NCI-H2196 (cell line): ENCODE measurements at regions not wholly inside any gene's neighbourhood (a gene's known extent, or its start where the extent isn't known, plus 50 kb on each side); places are given as distances from the start of the nearest gene placed in this dataset.

ENCODE experiments used
- DNase-seq: peaks from one replicate; lab custom pipeline; 2025; ENCODE audit not compliant: unreplicated experiment; lab: John Stamatoyannopoulos, UW

- DNase-seq: no peak
Measured at GRCh38 chr2:156165742-156166141, 166.8 kb downstream of the NR4A2 start.

GRCh38 chr2:156164091-156164720, 168.3 kb downstream of the NR4A2 start:
- DNase-seq: no peak

GRCh38 chr2:156158808-156159207, 173.7 kb downstream of the NR4A2 start:
- DNase-seq: no peak

- no peak for DNase-seq
Measured at GRCh38 chr2:156157670-156158069, 174.9 kb downstream of the NR4A2 start.

GRCh38 chr2:156156580-156156979, 175.9 kb downstream of the NR4A2 start:
- no peak for DNase-seq

GRCh38 chr2:156155319-156155718, 177.2 kb downstream of the NR4A2 start:
- no peak for DNase-seq

- no peak for DNase-seq
Measured at GRCh38 chr2:156151351-156151750, 181.2 kb downstream of the NR4A2 start.

- DNase-seq: no peak
Measured at GRCh38 chr2:156147594-156148330, 184.8 kb downstream of the NR4A2 start.

- no peak for DNase-seq
Measured at GRCh38 chr2:156145976-156146375, 186.5 kb downstream of the NR4A2 start.

GRCh38 chr2:156145469-156145868, 187.1 kb downstream of the NR4A2 start:
- no peak for DNase-seq

- DNase-seq: no peak
Measured at GRCh38 chr2:156136566-156136965, 196.0 kb downstream of the NR4A2 start.

- no peak for DNase-seq
Measured at GRCh38 chr2:156134887-156135286, 197.6 kb downstream of the NR4A2 start.

GRCh38 chr2:156132941-156133340, 199.6 kb downstream of the NR4A2 start:
- DNase-seq: no peak

- no peak for DNase-seq
Measured at GRCh38 chr2:156132130-156132529, 200.4 kb downstream of the NR4A2 start.

- DNase-seq: no peak
Measured at GRCh38 chr2:156129227-156129626, 203.3 kb downstream of the NR4A2 start.

- no peak for DNase-seq
Measured at GRCh38 chr2:156125018-156125417, 207.5 kb downstream of the NR4A2 start.

- no peak for DNase-seq
Measured at GRCh38 chr2:156124458-156124857, 208.1 kb downstream of the NR4A2 start.

- DNase-seq: no peak
Measured at GRCh38 chr2:156118753-156119416, 213.6 kb downstream of the NR4A2 start.

- no peak for DNase-seq
Measured at GRCh38 chr2:156116113-156116512, 216.4 kb downstream of the NR4A2 start.

- DNase-seq: no peak
Measured at GRCh38 chr2:156115338-156115737, 217.2 kb downstream of the NR4A2 start.

GRCh38 chr2:156112323-156112722, 220.2 kb downstream of the NR4A2 start:
- DNase-seq: no peak

- DNase-seq: no peak
Measured at GRCh38 chr2:156110890-156111289, 221.6 kb downstream of the NR4A2 start.
